A549 (cell line): ENCODE measurements at regions not wholly inside any gene's neighbourhood (a gene's known extent, or its start where the extent isn't known, plus 50 kb on each side); places are given as distances from the start of the nearest gene placed in this dataset.

Experiments used
- ATAC-seq, 2 experiments: fragments of 200-7000 bp in 1 of 2; fragments of >200 bp in 1 of 2; cut with Nextera tagmentation in 1 of 2; cut with Tn5 transposase in 1 of 2; 3 replicates each; pipeline versions ENCODE4 v1.8.0 to v1.9.1; 2018 to 2020; ENCODE audit warnings: mild to moderate bottlenecking in 1 of 2, moderate library complexity in 1 of 2
- CTCF ChIA-PET: fragments of 300-600 bp; sonication (Branson Sonifier 250); formaldehyde crosslinking; extraction: SDS; loops from one replicate; lab custom pipeline; 2021; ENCODE audit warnings: antibody characterized with exemption, inconsistent platforms; lab: Yijun Ruan, JAX
- POLR2A ChIA-PET: fragments of 350-600 bp; formaldehyde crosslinking; extraction: SDS; loops from one replicate; lab custom pipeline; 2021; ENCODE audit warnings: antibody characterized with exemption, inconsistent platforms; lab: Yijun Ruan, JAX
- DNase-seq, 2 experiments: peaks; one replicate each; pipeline versions ENCODE4 v3.0.0 to v3.0.0-alpha.2; 2011 to 2016; ENCODE audit warnings: low read depth in 1 of 2, low spot score in 1 of 2
- FAIRE-seq: peaks from 2 replicates; lab custom pipeline; 2011; peaks lifted over from hg19 to GRCh38; lab: Jason Lieb, UNC
- H3K27ac ChIP-seq, 2 experiments: fragments of >200 bp; sonication (Bioruptor Twin); formaldehyde crosslinking; 3 replicates each; pipeline ENCODE4 v1.5.1; 2016 to 2017
- H3K4me1 ChIP-seq: fragments of >200 bp; sonication (Bioruptor Twin); formaldehyde crosslinking; 3 replicates; pipeline ENCODE4 v1.6.1; 2016
- H3K4me2 ChIP-seq: fragments of >200 bp; sonication (Bioruptor Twin); formaldehyde crosslinking; 3 replicates; pipeline ENCODE4 v1.6.1; 2016
- H3K4me3 ChIP-seq: fragments of >200 bp; sonication (Bioruptor Twin); formaldehyde crosslinking; 3 replicates; pipeline ENCODE4 v1.5.1; 2016
- H3K9me3 ChIP-seq: fragments of >200 bp; sonication (Bioruptor Twin); formaldehyde crosslinking; 3 replicates; pipeline ENCODE4 v1.6.1; 2016
- BCL3 ChIP-seq: fragments of >200 bp; sonication (Bioruptor Twin); formaldehyde crosslinking; IDR thresholded peaks from 3 replicates; pipeline ENCODE4 v1.6.1; 2016
- EHMT2 ChIP-seq: fragments of 200-600 bp; sonication (generic); IDR thresholded peaks from 2 replicates; pipeline ENCODE4 v1.6.1; 2016; ENCODE audit warnings: antibody characterized with exemption, low read depth, mild to moderate bottlenecking, moderate library complexity
- HDAC2 ChIP-seq: fragments of 200-600 bp; sonication (generic); IDR thresholded peaks from 2 replicates; pipeline ENCODE4 v1.6.1; 2016
- HEYL ChIP-seq: fragments of 250-450 bp; sonication (Bioruptor Pico); IDR thresholded peaks from 2 replicates; pipeline ENCODE4 v1.8.0; 2021; ENCODE audit warnings: mild to moderate bottlenecking, moderate library complexity
- HOXA7 ChIP-seq: fragments of 250-450 bp; sonication (Bioruptor Pico); IDR thresholded peaks from 2 replicates; pipeline ENCODE4 v1.5.0; 2020; ENCODE audit warnings: mild to moderate bottlenecking, moderate library complexity
- HOXB5 ChIP-seq: fragments of 250-450 bp; sonication (Bioruptor Pico); IDR thresholded peaks from 2 replicates; pipeline ENCODE4 v1.5.0; 2020; ENCODE audit warnings: mild to moderate bottlenecking, moderate library complexity
- KDM5A ChIP-seq: fragments of 200-600 bp; sonication (generic); IDR thresholded peaks from 2 replicates; pipeline ENCODE4 v1.6.1; 2016; ENCODE audit warnings: antibody characterized with exemption, mild to moderate bottlenecking
- MAZ ChIP-seq: fragments of 150-350 bp; IDR thresholded peaks from 2 replicates; pipeline ENCODE4 v1.6.1; 2014; ENCODE audit warnings: antibody characterized with exemption, low read depth, low read length, borderline replicate concordance
- NFE2L2 ChIP-seq: fragments of 150-350 bp; conservative IDR thresholded peaks from 2 replicates; pipeline ENCODE4 v1.6.1; 2014; ENCODE audit warnings: low read length
- RARB ChIP-seq: fragments of 250-450 bp; sonication (Bioruptor Pico); IDR thresholded peaks from 2 replicates; pipeline ENCODE4 v1.8.0; 2021; ENCODE audit warnings: mild to moderate bottlenecking, moderate library complexity
- SREBF2 ChIP-seq: fragments of 450-650 bp; IDR thresholded peaks from 2 replicates; pipeline ENCODE4 v1.6.1; 2014; ENCODE audit warnings: mild to moderate bottlenecking, moderate library complexity
- TFCP2L1 ChIP-seq: fragments of 250-450 bp; sonication (Bioruptor Pico); IDR thresholded peaks from 2 replicates; pipeline ENCODE4 v1.5.0; 2021; ENCODE audit warnings: mild to moderate bottlenecking
- ZSCAN20 ChIP-seq: fragments of 250-450 bp; sonication (Bioruptor Pico); IDR thresholded peaks from 2 replicates; pipeline ENCODE4 v1.8.0; 2022; ENCODE audit warnings: mild to moderate bottlenecking, moderate library complexity
- WGBS: methylation state at CpG from one replicate; pipeline ENCODE4 v1.1.6; 2017; ENCODE audit errors: missing lambda C conversion rate; 5-methylcytosine and 5-hydroxymethylcytosine counted together
- TF ChIP-seq, protein P1 (sequence below): fragments of 200-600 bp; sonication (generic); IDR thresholded peaks from 2 replicates; pipeline ENCODE4 v1.6.1; 2016; ENCODE audit warnings: antibody characterized with exemption, mild to moderate bottlenecking, moderate library complexity

DNA sequence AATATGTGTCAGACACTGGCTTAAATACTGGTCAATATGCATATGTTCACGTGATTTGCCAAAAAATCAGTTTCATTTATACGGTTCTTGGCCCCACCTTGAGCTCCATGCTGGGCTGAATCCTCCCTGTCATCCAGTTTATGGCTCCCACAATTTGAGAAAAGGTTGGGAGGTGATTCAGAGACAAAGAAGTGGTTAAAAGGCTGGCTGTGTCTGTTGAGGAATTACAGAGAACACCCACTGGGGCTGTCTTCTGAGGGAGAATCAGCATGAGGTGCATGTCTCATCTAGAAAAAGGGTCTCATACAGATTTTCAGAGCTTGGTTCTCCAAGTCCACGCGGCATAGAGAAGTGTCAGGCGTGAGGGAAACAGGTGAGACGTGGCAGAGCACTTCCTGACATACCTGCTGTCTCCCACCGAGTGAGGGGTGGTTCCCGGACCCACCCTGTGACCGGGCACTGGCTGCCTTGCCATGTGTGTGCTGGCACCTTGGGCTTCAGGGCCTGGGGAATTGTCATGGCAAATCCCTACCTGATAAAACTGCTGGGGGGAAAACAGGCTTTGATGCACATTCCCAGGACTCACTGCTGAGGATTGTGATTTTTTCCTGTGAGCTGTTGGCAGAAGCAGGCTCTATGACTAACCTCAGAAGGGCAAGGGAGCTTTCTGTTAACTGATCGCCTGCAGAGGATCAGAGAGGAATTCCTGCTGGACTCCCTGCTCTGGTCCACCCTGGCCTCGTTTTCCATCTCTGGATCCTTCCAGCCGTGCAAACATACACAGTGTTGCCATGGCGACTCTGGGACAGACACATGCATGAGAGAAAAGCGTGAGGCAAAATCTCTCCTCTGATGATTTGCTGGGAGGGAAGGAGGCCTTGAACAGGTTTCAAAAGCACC, 223.6 kb downstream of the ADAMTS15 start:
- Histone ChIP-seq H3K9me3 (no peaks in the 10 kb centered on the region), H3K27ac (0 out of 6 replicates have a peak overlapping the region, but pooled peaks of 1 of the 2 experiments have one; percentile 14), H3K4me1 (no peaks in the 10 kb centered on the region), H3K4me3 (no peak overlapping the region), H3K4me2 (no peak overlapping the region)
- CTCF ChIA-PET = no interaction called here
- TF ChIP-seq KDM5A (no peak), HDAC2 (no peak), HOXB5 (CRISPR knock-in tag) (no peak), BCL3 (no peak), TFCP2L1 (CRISPR knock-in tag) (no peak), RARB (CRISPR knock-in tag) (no peak), SREBF2 (no peak), HEYL (CRISPR knock-in tag) (no peak), NFE2L2 (no peak), MAZ (no peak), ZSCAN20 (CRISPR knock-in tag) (no peak)
- WGBS = 91% methylated on average over 13 of the region's 14 CpGs
- FAIRE-seq (no peak), ATAC-seq (peak in 1 of 2 experiments; percentile 40; a peak in 2 of 6 replicates), DNase-seq (peak in 1 of 2 experiments; percentile 13)
- POLR2A ChIA-PET = no interaction called here

- Histone ChIP-seq H3K9me3 (0 out of 3 replicates have a peak, but pooled peaks cover 3% of the 10 kb centered on the region), H3K4me1 (no peaks in the 10 kb centered on the region), H3K4me2 (no peak overlapping the region), H3K27ac (no peak overlapping the region)
- DNase-seq = no peak
- 100% methylated on average over 2 of the region's 5 CpGs for WGBS
- no peak for ATAC-seq
- no peak for FAIRE-seq
- TF ChIP-seq EHMT2 = no peak
- TF ChIP-seq, all 56 proteins: peak for 0
- CTCF ChIA-PET = no interaction called here
- no peak overlapping the region for H3K4me3 ChIP-seq
- POLR2A ChIA-PET = no interaction called here
These were observed 224.5 kb downstream of the ADAMTS15 start for GRCh38 chr11:130672911-130673310.

- Histone ChIP-seq H3K4me1 (no peaks in the 10 kb centered on the region), H3K9me3 (peaks cover 9% of the 10 kb centered on the region; the same call in 1 of the 3 replicates), H3K4me3 (no peak overlapping the region), H3K4me2 (no peak overlapping the region), H3K27ac (no peak overlapping the region)
- ATAC-seq (no peak), DNase-seq (no peak), FAIRE-seq (no peak)
- 47% methylated on average over 2 of the region's 2 CpGs for WGBS
- CTCF ChIA-PET = interaction anchor here (0.8 kb wide), 1 partner anchor 475 kb away, joined by 3 read pairs; no protein-coding TSS in a partner anchor
- TF ChIP-seq TFCP2L1 (CRISPR knock-in tag) (no peak), HOXA7 (CRISPR knock-in tag) (no peak)
- TF ChIP-seq, protein P1, sequence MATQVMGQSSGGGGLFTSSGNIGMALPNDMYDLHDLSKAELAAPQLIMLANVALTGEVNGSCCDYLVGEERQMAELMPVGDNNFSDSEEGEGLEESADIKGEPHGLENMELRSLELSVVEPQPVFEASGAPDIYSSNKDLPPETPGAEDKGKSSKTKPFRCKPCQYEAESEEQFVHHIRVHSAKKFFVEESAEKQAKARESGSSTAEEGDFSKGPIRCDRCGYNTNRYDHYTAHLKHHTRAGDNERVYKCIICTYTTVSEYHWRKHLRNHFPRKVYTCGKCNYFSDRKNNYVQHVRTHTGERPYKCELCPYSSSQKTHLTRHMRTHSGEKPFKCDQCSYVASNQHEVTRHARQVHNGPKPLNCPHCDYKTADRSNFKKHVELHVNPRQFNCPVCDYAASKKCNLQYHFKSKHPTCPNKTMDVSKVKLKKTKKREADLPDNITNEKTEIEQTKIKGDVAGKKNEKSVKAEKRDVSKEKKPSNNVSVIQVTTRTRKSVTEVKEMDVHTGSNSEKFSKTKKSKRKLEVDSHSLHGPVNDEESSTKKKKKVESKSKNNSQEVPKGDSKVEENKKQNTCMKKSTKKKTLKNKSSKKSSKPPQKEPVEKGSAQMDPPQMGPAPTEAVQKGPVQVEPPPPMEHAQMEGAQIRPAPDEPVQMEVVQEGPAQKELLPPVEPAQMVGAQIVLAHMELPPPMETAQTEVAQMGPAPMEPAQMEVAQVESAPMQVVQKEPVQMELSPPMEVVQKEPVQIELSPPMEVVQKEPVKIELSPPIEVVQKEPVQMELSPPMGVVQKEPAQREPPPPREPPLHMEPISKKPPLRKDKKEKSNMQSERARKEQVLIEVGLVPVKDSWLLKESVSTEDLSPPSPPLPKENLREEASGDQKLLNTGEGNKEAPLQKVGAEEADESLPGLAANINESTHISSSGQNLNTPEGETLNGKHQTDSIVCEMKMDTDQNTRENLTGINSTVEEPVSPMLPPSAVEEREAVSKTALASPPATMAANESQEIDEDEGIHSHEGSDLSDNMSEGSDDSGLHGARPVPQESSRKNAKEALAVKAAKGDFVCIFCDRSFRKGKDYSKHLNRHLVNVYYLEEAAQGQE = peak; percentile 28; the same call in 1 of the 2 replicates
- POLR2A ChIA-PET = no interaction called here
These were observed 225.3 kb downstream of the ADAMTS15 start for GRCh38 chr11:130673698-130674097.
